Panc1 (cell line): ENCODE measurements at regions not wholly inside any gene's neighbourhood (a gene's known extent, or its start where the extent isn't known, plus 50 kb on each side); places are given as distances from the start of the nearest gene placed in this dataset.

ENCODE experiments used
- ATAC-seq: fragments of 200-7000 bp; cut with Tn5 transposase; 2 replicates; pipeline ENCODE4 v1.9.1; 2020; ENCODE audit warnings: mild to moderate bottlenecking, moderate library complexity
- BruUV-seq: library from RNA; stranded (reverse); fragments of 400-500 nt; replicated peaks from 2 replicates; lab custom pipeline; 2021; lab: Mats Ljungman, UMichigan
- CTCF ChIA-PET: fragments of 300-600 bp; sonication (Branson Sonifier 250); formaldehyde crosslinking; loops from one replicate; lab custom pipeline; 2022; ENCODE audit warnings: antibody characterized with exemption; lab: Charles Lee
- POLR2A ChIA-PET: fragments of 300-600 bp; sonication (Branson Sonifier 250); formaldehyde crosslinking; loops from one replicate; lab custom pipeline; 2022; ENCODE audit warnings: antibody characterized with exemption; lab: Charles Lee
- DNase-seq: peaks from one replicate; pipeline ENCODE4 v3.0.0-alpha.2; 2010; ENCODE audit warnings: low read depth, low spot score
- H3K27ac ChIP-seq: 2 replicates; pipeline ENCODE4 v1.5.1; 2011; ENCODE audit warnings: mild to moderate bottlenecking, low read length, inconsistent platforms
- H3K27me3 ChIP-seq: fragments of 200-500 bp; sonication (Bioruptor generic); 2 replicates; pipeline ENCODE4 v1.6.0; 2014; ENCODE audit warnings: low read length, inconsistent platforms; ENCODE audit not compliant: control insufficient read depth, insufficient read depth
- H3K36me3 ChIP-seq: fragments of 200-500 bp; sonication (Bioruptor generic); 2 replicates; pipeline ENCODE4 v1.5.1; 2014; ENCODE audit warnings: inconsistent platforms, mild to moderate bottlenecking, low read length, moderate library complexity; ENCODE audit not compliant: control insufficient read depth, insufficient read depth
- H3K4me1 ChIP-seq: 2 replicates; pipeline ENCODE4 v1.5.1; 2011; ENCODE audit warnings: inconsistent platforms, mild to moderate bottlenecking, low read length, moderate library complexity; ENCODE audit not compliant: control insufficient read depth, insufficient read depth
- H3K4me3 ChIP-seq, 2 experiments: 2 replicates each; pipeline ENCODE4 v1.5.1; 2011 to 2012; ENCODE audit warnings: low read depth in 2 of 2, low read length in 2 of 2, mild to moderate bottlenecking in 2 of 2, inconsistent platforms in 1 of 2, moderate library complexity in 1 of 2
- H3K9me3 ChIP-seq: fragments of 200-500 bp; sonication (Bioruptor generic); 2 replicates; pipeline ENCODE4 v1.5.1; 2014; ENCODE audit warnings: low read depth, mild to moderate bottlenecking, inconsistent platforms, low read length, moderate library complexity; ENCODE audit not compliant: control insufficient read depth, insufficient read depth
- POLR2AphosphoS5 ChIP-seq: IDR thresholded peaks from 2 replicates; pipeline ENCODE4 v1.6.1; 2012; ENCODE audit warnings: mild to moderate bottlenecking, low read depth, low read length, moderate library complexity
- REST ChIP-seq, 2 experiments: IDR thresholded peaks; 2 replicates each; pipeline ENCODE4 v1.6.1; 2011 to 2012; ENCODE audit warnings: low read depth in 2 of 2, control low read depth in 1 of 2, low read length in 1 of 2, mild to moderate bottlenecking in 1 of 2, moderate library complexity in 1 of 2; ENCODE audit not compliant: insufficient read depth in 1 of 2
- SIN3A ChIP-seq: IDR thresholded peaks from 2 replicates; pipeline ENCODE4 v1.6.1; 2012; ENCODE audit warnings: low read depth, mild to moderate bottlenecking, low read length, moderate library complexity, borderline replicate concordance; ENCODE audit not compliant: insufficient read depth
- TCF7L2 ChIP-seq: IDR thresholded peaks from 2 replicates; pipeline ENCODE4 v1.6.1; 2011; ENCODE audit warnings: mild to moderate bottlenecking, low read depth, low read length, inconsistent platforms
- in situ Hi-C: cut with HindIII; loops from 2 replicates; pipeline ENCODE4 v1.10.0; 2016; ENCODE audit warnings: low sequenced_read_pairs, low pct_unique_long_range_greater_than_20kb
- intact Hi-C: fragments of 100-400 bp; cut with micrococcal nuclease; formaldehyde crosslinking; loops from one replicate; pipeline ENCODE4 v1.10.0; 2022; ENCODE audit not compliant: unreplicated experiment
- TF ChIP-seq, protein P1 (sequence below): fragments of 450-650 bp; IDR thresholded peaks from 2 replicates; pipeline ENCODE4 v1.5.1; 2017; ENCODE audit warnings: mild to moderate bottlenecking

DNA sequence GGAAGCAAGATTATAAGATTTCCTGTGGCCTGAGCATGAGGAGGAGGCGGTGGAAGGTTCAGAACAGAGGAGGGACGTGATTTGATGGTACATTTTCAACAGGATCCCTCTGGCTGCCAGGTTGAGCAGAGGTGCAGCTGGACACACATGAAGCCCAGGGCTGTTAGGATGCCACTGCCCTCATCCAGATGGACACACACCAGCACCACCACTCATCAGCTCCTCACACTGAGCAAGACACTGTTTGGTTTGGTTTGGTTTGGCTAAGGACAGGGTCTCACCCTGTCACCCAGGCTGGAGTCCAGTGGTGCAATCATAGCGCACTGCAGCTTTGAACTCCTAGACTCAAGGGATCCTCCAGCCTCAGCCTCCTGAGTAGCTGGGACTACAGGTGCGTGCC lies 402.6 kb upstream of the C16orf82 start:
- H3K36me3 ChIP-seq: no peaks in the 10 kb centered on the region
- DNase-seq (no peak), ATAC-seq (no peak)
- intact Hi-C loops: no loop called here
- BruUV-seq: no TSS peak
- ChIA-PET POLR2A (no interaction called here), CTCF (no interaction called here)
- H3K4me3 ChIP-seq: no peak overlapping the region
- H3K9me3 ChIP-seq: no peaks in the 10 kb centered on the region
- H3K27ac ChIP-seq: no peak overlapping the region
- in situ Hi-C loops: no loop called here
- no peak for TF ChIP-seq REST (IDR thresholded peaks at IDR 0.05; ENCODE audit: insufficient read depth in 1 of 2, low read depth in 2 of 2, low read length in 1 of 2)
- no peak for TF ChIP-seq POLR2AphosphoS5
- TF ChIP-seq, protein P1, sequence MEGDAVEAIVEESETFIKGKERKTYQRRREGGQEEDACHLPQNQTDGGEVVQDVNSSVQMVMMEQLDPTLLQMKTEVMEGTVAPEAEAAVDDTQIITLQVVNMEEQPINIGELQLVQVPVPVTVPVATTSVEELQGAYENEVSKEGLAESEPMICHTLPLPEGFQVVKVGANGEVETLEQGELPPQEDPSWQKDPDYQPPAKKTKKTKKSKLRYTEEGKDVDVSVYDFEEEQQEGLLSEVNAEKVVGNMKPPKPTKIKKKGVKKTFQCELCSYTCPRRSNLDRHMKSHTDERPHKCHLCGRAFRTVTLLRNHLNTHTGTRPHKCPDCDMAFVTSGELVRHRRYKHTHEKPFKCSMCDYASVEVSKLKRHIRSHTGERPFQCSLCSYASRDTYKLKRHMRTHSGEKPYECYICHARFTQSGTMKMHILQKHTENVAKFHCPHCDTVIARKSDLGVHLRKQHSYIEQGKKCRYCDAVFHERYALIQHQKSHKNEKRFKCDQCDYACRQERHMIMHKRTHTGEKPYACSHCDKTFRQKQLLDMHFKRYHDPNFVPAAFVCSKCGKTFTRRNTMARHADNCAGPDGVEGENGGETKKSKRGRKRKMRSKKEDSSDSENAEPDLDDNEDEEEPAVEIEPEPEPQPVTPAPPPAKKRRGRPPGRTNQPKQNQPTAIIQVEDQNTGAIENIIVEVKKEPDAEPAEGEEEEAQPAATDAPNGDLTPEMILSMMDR: no peak
- TF ChIP-seq TCF7L2: no peak
- TF ChIP-seq SIN3A: no peak
- no peaks in the 10 kb centered on the region for H3K27me3 ChIP-seq
- H3K4me1 ChIP-seq: no peaks in the 10 kb centered on the region

- no TSS peak for BruUV-seq
- TF ChIP-seq POLR2AphosphoS5 (no peak), TCF7L2 (no peak), REST (IDR thresholded peaks at IDR 0.05; ENCODE audit: insufficient read depth in 1 of 2, low read depth in 2 of 2, low read length in 1 of 2) (no peak), SIN3A (no peak)
- TF ChIP-seq, protein P1: no peak
- H3K36me3 ChIP-seq: no peaks in the 10 kb centered on the region
- in situ Hi-C loops (no loop called here), intact Hi-C loops (no loop called here)
- POLR2A ChIA-PET: no interaction called here
- CTCF ChIA-PET: no interaction called here
- no peak overlapping the region for H3K4me3 ChIP-seq
- H3K4me1 ChIP-seq: no peaks in the 10 kb centered on the region
- H3K27me3 ChIP-seq: no peaks in the 10 kb centered on the region
- DNase-seq: no peak
- H3K9me3 ChIP-seq: no peaks in the 10 kb centered on the region
- no peak for ATAC-seq
- H3K27ac ChIP-seq: no peak overlapping the region
These were observed 401.4 kb upstream of the C16orf82 start for GRCh38 chr16:26665166-26665939.
